Iris pigment epithelial cell (primary cell): ENCODE measurements at regions not wholly inside any gene's neighbourhood (a gene's known extent, or its start where the extent isn't known, plus 50 kb on each side); places are given as distances from the start of the nearest gene placed in this dataset.

ENCODE experiments used
- DNase-seq: peaks from one replicate; pipeline ENCODE4 v3.0.0-alpha.2; 2011; ENCODE audit warnings: low read depth

GRCh38 chr12:58777815-58778214 is 142.5 kb downstream of the LRIG3 start:
- DNase-seq = peak; percentile 50

DNA sequence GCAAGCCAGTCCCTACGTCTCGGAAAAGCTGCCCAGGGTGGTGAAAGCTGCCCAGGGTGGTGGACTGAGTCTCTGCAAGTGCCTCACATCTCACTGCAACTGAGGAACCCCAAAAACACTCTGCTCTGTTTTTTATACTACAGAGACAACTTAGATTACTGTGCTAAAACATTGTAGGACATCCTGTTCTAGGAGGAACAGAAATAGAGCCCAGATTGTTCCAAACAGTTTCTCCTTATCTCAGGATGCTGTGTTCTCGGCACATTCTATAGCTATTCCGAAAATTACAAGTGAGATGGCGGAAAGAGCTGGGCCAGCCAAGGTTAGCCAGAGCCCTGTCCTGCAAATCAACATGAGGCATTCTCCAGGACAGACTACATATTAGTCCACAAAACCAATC is 138.7 kb downstream of the LRIG3 start:
- DNase-seq = no peak

- DNase-seq = no peak
These were observed 133.1 kb downstream of the LRIG3 start for GRCh38 chr12:58787021-58787760.

DNA sequence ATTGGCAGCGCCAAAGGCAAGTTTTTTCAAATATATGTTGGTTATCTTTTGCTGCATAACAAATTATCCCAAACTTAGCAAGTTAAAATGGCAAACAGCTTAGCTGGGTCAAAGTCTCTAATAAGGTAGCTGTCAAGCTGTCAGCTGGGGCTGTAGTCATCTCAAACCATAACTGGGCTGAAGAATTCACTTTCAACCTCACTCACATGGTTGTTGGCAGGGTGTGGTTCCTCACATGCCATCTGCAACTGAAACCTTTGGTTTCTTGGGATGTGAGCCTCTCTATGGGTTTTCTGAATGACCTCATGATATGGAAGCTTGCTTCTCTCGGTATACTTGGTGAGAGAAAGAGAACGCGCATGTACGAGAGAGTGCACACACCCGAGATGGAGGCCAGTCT is 125.4 kb downstream of the LRIG3 start:
- DNase-seq = no peak

- DNase-seq = no peak
These were observed 124.5 kb downstream of the LRIG3 start for GRCh38 chr12:58795825-58796224.

DNA sequence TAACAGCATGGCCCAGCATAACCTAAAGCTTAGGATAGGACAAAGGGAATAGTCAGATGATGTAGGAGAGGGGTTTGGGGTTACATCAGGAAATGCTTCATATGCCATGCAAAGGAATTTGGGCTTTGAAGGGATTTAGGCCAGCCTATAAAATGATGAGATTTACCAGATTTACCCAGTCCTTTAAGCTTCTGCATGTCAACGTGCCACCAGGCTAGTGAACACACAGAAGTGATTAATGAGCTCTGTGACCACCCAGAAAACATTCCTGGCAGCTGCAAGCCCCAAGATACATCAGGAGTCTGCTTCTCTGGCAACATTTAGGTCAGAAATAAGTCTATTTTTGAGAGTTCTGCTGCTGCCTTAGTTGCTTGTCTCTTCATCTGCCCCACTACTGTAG is 118.3 kb downstream of the LRIG3 start:
- DNase-seq = no peak

GRCh38 chr12:58803908-58804307 is 116.4 kb downstream of the LRIG3 start:
- peak; percentile 94 for DNase-seq

- DNase-seq = no peak
These were observed 115.6 kb downstream of the LRIG3 start for GRCh38 chr12:58804749-58805148.

DNA sequence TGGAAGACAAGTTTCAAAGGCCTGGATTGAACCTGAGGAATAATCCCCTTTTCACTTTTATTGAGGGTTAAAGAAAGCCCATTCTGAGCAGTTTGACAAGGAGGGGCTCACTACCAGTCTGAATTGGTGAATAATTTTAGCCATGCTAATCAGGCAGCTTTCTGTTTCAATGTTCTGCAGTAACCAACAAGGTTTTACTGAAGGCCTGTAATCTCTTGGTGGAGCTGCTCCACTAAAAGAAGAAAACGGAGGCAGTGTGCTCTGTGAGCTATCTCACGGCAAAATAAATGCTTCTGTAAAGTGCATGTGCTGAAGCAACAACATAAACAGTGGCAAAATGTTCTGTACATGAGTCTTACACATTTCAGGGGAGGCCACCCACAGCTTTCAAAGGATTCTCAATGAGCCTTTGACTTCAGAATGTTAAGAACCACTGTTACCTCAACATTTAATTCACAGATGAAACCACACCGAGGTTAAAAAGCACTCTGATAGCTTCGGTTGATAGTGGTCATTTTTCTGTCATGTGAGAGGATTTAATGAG is 111.2 kb downstream of the LRIG3 start:
- peak; percentile 39 for DNase-seq

DNA sequence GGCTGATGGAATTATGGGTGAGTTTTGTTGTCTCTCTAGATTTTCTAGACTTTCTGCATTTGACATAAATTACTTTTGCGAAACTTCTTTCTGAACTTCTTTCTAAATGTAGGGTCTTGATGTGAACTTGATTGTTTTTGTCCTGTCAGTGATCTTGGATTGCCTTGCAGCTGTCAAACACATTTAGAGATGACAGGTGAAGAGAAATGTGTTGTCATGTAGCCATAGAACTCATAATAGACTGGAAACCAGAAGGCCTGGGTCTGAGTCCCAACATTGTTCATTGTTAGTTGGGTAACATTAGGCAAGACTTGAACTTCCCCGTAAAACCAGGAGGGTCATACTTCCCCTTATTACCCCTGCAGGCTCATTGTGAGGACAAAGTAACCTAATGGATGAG is 109.0 kb downstream of the LRIG3 start:
- DNase-seq = no peak

GRCh38 chr12:58812214-58812613 is 108.1 kb downstream of the LRIG3 start:
- no peak for DNase-seq

DNA sequence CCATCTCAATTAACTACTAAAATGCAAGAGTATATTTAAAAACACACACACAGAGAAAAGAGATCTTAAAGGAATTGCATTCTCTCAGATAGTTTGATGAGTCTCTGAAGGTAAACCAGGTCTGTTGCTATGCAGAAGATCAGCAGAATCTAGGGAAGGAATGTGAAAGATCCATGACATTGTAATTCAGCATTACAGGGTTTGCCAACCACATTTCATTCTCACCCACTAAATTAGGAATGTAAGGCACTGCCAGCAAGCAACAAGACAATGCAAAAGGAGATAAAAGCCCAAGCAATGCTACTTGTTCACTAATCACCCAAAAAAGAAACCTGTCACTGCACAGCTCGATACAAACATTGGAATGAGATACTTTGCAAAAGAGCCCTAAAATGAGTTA is 106.3 kb downstream of the LRIG3 start:
- no peak for DNase-seq

DNA sequence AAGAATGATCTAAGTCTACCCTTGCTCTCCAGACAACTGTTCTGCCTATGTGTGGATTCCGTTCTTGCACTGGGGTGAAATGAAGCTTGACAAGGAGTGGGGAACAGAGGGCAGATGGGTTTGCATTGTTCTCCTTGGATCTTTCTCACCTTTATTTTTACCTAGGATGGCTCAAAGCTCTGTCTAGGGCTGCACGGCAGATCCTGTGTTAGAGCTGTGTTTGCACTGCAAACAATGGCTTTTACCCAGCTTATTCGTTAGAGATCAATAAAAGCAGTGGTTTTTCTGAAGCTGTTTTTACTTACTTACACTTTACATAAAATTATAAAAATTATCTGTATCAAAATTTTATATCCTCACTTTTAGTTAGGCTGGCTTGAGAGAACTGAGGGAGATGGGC is 105.1 kb downstream of the LRIG3 start:
- DNase-seq = no peak

DNA sequence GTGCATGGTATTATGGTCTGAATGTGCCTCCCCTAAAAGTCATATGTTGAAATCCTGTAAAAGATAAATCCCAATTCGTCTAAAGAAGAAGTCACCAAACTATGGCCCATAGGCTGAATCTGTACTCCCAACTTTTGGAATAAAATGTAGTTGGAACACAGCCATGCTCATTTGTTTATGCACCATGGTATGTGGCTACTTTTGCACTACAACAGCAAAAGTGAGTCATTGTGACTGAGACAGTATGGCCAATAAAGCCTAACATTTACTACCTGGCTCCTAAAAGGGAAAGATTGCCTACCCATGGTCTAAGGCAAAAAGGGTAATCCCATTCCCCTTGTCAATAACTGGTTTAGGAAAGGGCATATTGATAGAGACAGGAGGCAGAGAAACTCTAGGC is 101.8 kb downstream of the LRIG3 start:
- peak; percentile 38 for DNase-seq

- DNase-seq = no peak
These were observed 101.0 kb downstream of the LRIG3 start for GRCh38 chr12:58819345-58819744.

DNA sequence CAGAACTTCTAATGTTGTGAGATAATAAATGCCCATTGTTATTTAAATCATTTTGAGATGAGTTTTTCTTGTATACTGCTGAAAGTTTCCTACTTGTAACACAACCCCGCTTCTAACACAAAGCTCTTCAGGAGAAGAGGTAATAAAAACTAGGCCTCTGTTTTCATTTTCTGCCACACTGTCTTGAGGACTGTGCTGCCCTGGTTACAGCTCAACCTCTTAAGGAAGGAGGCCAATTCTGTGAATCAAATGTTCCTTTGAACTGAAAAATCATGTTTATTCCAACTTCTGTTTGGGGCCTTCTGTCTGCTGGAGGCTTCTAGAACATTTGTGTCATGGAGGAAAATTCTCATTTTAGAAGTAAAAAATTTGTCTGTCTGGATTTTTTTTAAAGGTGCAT is 100.3 kb downstream of the LRIG3 start:
- peak; percentile 27 for DNase-seq
